SH-SY5Y (cell line): ENCODE measurements at regions not wholly inside any gene's neighbourhood (a gene's known extent, or its start where the extent isn't known, plus 50 kb on each side); places are given as distances from the start of the nearest gene placed in this dataset.

Experiments used
- GATA2 ChIP-seq: IDR thresholded peaks from 2 replicates; pipeline ENCODE4 v1.6.1; 2011; ENCODE audit warnings: mild to moderate bottlenecking, low read depth, low read length
- GATA3 ChIP-seq: IDR thresholded peaks from 2 replicates; pipeline ENCODE4 v1.6.1; 2011; ENCODE audit warnings: low read depth, mild to moderate bottlenecking, low read length, moderate library complexity

DNA sequence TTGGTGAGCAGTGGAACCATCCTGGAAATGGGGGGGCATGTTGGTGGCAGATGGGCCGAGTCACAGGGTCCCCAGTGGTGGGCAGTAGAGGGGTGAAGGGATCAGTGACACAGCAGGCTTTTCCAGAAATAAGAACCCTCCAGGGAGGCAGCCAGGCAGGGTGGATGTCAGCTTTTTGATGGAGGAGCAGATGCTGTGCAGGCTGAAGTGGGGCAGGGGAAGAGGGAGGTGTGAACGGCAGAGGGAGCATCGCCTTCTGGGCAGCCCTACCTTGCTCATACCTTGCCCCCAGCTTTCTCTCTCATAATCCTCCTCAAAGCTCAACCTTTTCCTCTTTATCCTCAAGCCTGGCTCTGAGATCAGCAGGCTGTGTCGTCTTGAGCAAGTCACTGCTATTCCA is 131.8 kb upstream of the IPO9 start:
- no peak for TF ChIP-seq GATA3
- no peak for TF ChIP-seq GATA2
